Neural progenitor cell (in vitro differentiated cells): ENCODE measurements at regions not wholly inside any gene's neighbourhood (a gene's known extent, or its start where the extent isn't known, plus 50 kb on each side); places are given as distances from the start of the nearest gene placed in this dataset.

Source experiments
- DNase-seq: peaks from one replicate; pipeline ENCODE4 v3.0.0-alpha.2; 2016; ENCODE audit warnings: low spot score
- H2AFZ ChIP-seq: fragments of 200-600 bp; sonication (generic); replicated peaks from 2 replicates; pipeline ENCODE4 v1.6.1; 2016; ENCODE audit warnings: antibody characterized with exemption
- H3F3A ChIP-seq: fragments of 200-600 bp; sonication (generic); 2 replicates; pipeline ENCODE4 v1.6.1; 2016; ENCODE audit warnings: antibody characterized with exemption, low read depth
- H3K27ac ChIP-seq: fragments of 200-600 bp; sonication (generic); 2 replicates; pipeline ENCODE4 v1.5.1; 2016; ENCODE audit warnings: mild to moderate bottlenecking
- H3K27me3 ChIP-seq: fragments of 200-600 bp; sonication (generic); 2 replicates; pipeline ENCODE4 v1.6.1; 2016; ENCODE audit warnings: mild to moderate bottlenecking, moderate library complexity
- H3K36me3 ChIP-seq: fragments of 200-600 bp; sonication (generic); 2 replicates; pipeline ENCODE4 v1.5.1; 2016
- H3K4me1 ChIP-seq: fragments of 200-600 bp; sonication (generic); 2 replicates; pipeline ENCODE4 v1.6.1; 2016; ENCODE audit warnings: mixed run types
- H3K4me2 ChIP-seq: fragments of 200-600 bp; sonication (generic); 2 replicates; pipeline ENCODE4 v1.6.1; 2016
- H3K4me3 ChIP-seq: fragments of 200-600 bp; sonication (generic); 2 replicates; pipeline ENCODE4 v1.5.1; 2016
- H3K79me2 ChIP-seq: fragments of 200-600 bp; sonication (generic); 2 replicates; pipeline ENCODE4 v1.6.1; 2016; ENCODE audit warnings: low read depth
- H3K9ac ChIP-seq: fragments of 200-600 bp; sonication (generic); 2 replicates; pipeline ENCODE4 v1.6.1; 2016
- H3K9me3 ChIP-seq: fragments of 200-600 bp; sonication (generic); 2 replicates; pipeline ENCODE4 v1.5.1; 2016; ENCODE audit warnings: low read depth
- H4K20me1 ChIP-seq: fragments of 200-600 bp; sonication (generic); 2 replicates; pipeline ENCODE4 v1.6.1; 2016; ENCODE audit warnings: low read depth
- H3K27ac Mint-ChIP-seq: 3 replicates; pipeline ENCODE4 v1.8.0; 2021; ENCODE audit warnings: mixed read lengths
- H3K27me3 Mint-ChIP-seq: 2 replicates; pipeline ENCODE4 v1.8.0; 2022; ENCODE audit warnings: low read depth, mild to moderate bottlenecking, inconsistent platforms, moderate library complexity, mixed read lengths; ENCODE audit not compliant: insufficient read depth
- H3K36me3 Mint-ChIP-seq: 3 replicates; pipeline ENCODE4 v1.8.0; 2021; ENCODE audit warnings: mixed read lengths
- H3K4me1 Mint-ChIP-seq: 3 replicates; pipeline ENCODE4 v1.8.0; 2021; ENCODE audit warnings: mixed read lengths
- H3K4me3 Mint-ChIP-seq: 3 replicates; pipeline ENCODE4 v1.8.0; 2021; ENCODE audit warnings: mild to moderate bottlenecking, moderate library complexity, mixed read lengths
- H3K9me3 Mint-ChIP-seq: 3 replicates; pipeline ENCODE4 v1.8.0; 2020; ENCODE audit warnings: mixed read lengths
- CTCF ChIP-seq: fragments of 200-600 bp; sonication (generic); IDR thresholded peaks from 2 replicates; pipeline ENCODE4 v1.5.1; 2017; ENCODE audit warnings: antibody characterized with exemption, mild to moderate bottlenecking
- EZH2 ChIP-seq: fragments of 200-600 bp; sonication (generic); IDR thresholded peaks from 2 replicates; pipeline ENCODE4 v1.6.1; 2017; ENCODE audit warnings: antibody characterized with exemption, mild to moderate bottlenecking, moderate library complexity
- EZH2phosphoT487 ChIP-seq: fragments of 200-600 bp; sonication (generic); IDR thresholded peaks from 2 replicates; pipeline ENCODE4 v1.6.1; 2017; ENCODE audit warnings: antibody characterized with exemption

DNA sequence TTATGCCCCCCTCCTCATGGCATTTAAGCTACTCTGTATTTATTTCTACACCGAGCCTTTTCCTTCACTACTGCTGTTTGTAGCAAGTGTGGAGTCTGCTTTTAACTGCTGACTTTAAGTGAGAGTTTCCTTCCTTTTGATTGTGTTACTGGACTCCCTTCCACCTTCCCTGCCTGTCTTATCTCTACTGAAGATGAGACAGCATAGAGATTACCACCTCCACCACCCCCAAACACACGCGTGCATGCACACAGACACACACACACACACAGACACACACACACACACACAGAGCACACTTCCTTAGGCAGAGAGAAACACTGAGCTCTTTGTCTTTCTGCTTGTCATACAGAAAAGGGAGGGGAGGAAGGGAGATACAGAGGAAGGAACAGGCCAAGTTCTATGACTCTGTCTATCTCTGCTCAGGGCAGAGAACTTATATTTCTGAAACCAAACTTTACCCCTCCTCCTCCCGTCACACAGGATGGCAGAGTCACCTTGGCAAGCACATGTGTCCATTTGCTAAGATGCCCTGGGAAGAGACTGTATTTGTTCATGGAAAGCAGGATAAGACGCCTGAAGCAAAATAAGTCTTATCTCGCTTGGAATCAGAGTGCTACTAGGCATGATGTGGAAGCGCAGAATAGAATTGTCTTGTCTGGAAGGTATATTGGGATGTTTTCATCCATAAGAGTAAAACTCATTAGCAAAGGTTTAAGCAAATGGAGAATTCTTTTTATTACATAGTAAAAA lies 81.8 kb upstream of the CAV2 start:
- H3K4me1 ChIP-seq = no peaks in the 10 kb centered on the region
- H3K27ac ChIP-seq = no peak overlapping the region
- Mint-ChIP-seq H3K9me3 (no peaks in the 10 kb centered on the region), H3K27ac (no peak overlapping the region), H3K4me3 (no peak overlapping the region), H3K4me1 (peaks cover 7% of the 10 kb centered on the region), H3K36me3 (no peaks in the 10 kb centered on the region), H3K27me3 (no peaks in the 10 kb centered on the region)
- H3K79me2 ChIP-seq = no peaks in the 10 kb centered on the region
- H4K20me1 ChIP-seq = no peaks in the 10 kb centered on the region
- H3K4me3 ChIP-seq = no peak overlapping the region
- H3K9me3 ChIP-seq = no peaks in the 10 kb centered on the region
- no peak for DNase-seq
- no peaks in the 10 kb centered on the region for H3K27me3 ChIP-seq
- no peak for TF ChIP-seq CTCF
- no peak for TF ChIP-seq EZH2
- TF ChIP-seq EZH2phosphoT487 = no peak
- no peak overlapping the region for H3K9ac ChIP-seq
- H2AFZ ChIP-seq = peak overlapping the region; percentile 50
- H3K36me3 ChIP-seq = no peaks in the 10 kb centered on the region
- H3F3A ChIP-seq = no peaks in the 10 kb centered on the region
- no peak overlapping the region for H3K4me2 ChIP-seq

- TF ChIP-seq CTCF = no peak
- no peak for TF ChIP-seq EZH2
- TF ChIP-seq EZH2phosphoT487 = no peak
- peaks cover 7% of the 10 kb centered on the region for H3K4me1 Mint-ChIP-seq
- no peaks in the 10 kb centered on the region for H3K4me1 ChIP-seq
- H3K79me2 ChIP-seq = no peaks in the 10 kb centered on the region
- no peak overlapping the region for H3K4me3 Mint-ChIP-seq
- H4K20me1 ChIP-seq = no peaks in the 10 kb centered on the region
- H3K9me3 Mint-ChIP-seq = no peaks in the 10 kb centered on the region
- H2AFZ ChIP-seq = no peak overlapping the region
- no peaks in the 10 kb centered on the region for H3K27me3 Mint-ChIP-seq
- no peaks in the 10 kb centered on the region for H3F3A ChIP-seq
- H3K27ac Mint-ChIP-seq = no peak overlapping the region
- DNase-seq = no peak
- no peak overlapping the region for H3K27ac ChIP-seq
- H3K27me3 ChIP-seq = no peaks in the 10 kb centered on the region
- H3K9me3 ChIP-seq = no peaks in the 10 kb centered on the region
- H3K9ac ChIP-seq = no peak overlapping the region
- H3K36me3 Mint-ChIP-seq = no peaks in the 10 kb centered on the region
- H3K4me3 ChIP-seq = no peak overlapping the region
- H3K36me3 ChIP-seq = no peaks in the 10 kb centered on the region
- H3K4me2 ChIP-seq = no peak overlapping the region
Measured at GRCh38 chr7:116418524-116418923, 81.0 kb upstream of the CAV2 start.

DNA sequence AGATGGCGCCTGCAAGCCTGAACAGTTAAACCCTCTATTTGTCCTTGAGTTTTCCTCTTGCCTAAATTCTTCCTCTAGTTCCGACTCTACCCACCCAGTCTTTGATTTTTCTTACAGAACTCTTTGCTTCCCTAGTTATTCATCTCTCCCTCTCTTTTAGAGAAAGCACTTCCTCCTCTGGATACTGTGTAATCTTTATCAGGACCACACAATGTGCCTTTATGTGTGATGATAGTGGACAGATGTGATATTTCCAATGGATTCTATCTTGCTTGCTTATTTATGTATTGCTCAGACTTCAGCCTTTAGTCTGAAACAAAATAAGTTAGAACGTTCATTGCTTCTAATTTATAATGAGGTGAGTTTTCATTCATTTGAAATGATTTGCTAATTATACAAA lies 79.5 kb upstream of the CAV2 start:
- Histone ChIP-seq H3K4me3 (no peak overlapping the region), H3K9ac (no peak overlapping the region), H3K4me2 (no peak overlapping the region), H3K9me3 (no peaks in the 10 kb centered on the region), H3K79me2 (no peaks in the 10 kb centered on the region), H2AFZ (no peak overlapping the region), H3K27me3 (no peaks in the 10 kb centered on the region), H3K36me3 (no peaks in the 10 kb centered on the region), H3K4me1 (no peaks in the 10 kb centered on the region), H3F3A (no peaks in the 10 kb centered on the region), H3K27ac (no peak overlapping the region), H4K20me1 (no peaks in the 10 kb centered on the region)
- Mint-ChIP-seq H3K27ac (no peak overlapping the region), H3K4me1 (peaks cover 7% of the 10 kb centered on the region), H3K27me3 (no peaks in the 10 kb centered on the region), H3K36me3 (no peaks in the 10 kb centered on the region), H3K4me3 (no peak overlapping the region), H3K9me3 (no peaks in the 10 kb centered on the region)
- DNase-seq = no peak
- TF ChIP-seq EZH2 (no peak), CTCF (no peak), EZH2phosphoT487 (no peak)
